Sciatic nerve (tissue), 2 donors: ENCODE measurements at regions not wholly inside any gene's neighbourhood (a gene's known extent, or its start where the extent isn't known, plus 50 kb on each side); places are given as distances from the start of the nearest gene placed in this dataset.
"Not testable (repeated sequence)": the region's sequence is repeated elsewhere in the genome, so short reads cannot be mapped to it uniquely, and the experiment has no call there.

Source experiments
- ATAC-seq: fragments of 200-7000 bp; cut with Tn5 transposase; one replicate; pipeline ENCODE4 v1.9.1; 2020; ENCODE audit warnings: mild to moderate bottlenecking, moderate library complexity
- DNase-seq: peaks from one replicate; pipeline ENCODE4 v3.0.0-alpha.2; 2020; ENCODE audit warnings: low spot score
- intact Hi-C: fragments of 100-400 bp; cut with DNase I; formaldehyde crosslinking; loops from one replicate; pipeline ENCODE4 v1.14.2; 2022
- donor health status: DM: no; HTN: no; CAD: no.
- donor health status: DM: no; HTN: no; CAD: no.

DNA sequence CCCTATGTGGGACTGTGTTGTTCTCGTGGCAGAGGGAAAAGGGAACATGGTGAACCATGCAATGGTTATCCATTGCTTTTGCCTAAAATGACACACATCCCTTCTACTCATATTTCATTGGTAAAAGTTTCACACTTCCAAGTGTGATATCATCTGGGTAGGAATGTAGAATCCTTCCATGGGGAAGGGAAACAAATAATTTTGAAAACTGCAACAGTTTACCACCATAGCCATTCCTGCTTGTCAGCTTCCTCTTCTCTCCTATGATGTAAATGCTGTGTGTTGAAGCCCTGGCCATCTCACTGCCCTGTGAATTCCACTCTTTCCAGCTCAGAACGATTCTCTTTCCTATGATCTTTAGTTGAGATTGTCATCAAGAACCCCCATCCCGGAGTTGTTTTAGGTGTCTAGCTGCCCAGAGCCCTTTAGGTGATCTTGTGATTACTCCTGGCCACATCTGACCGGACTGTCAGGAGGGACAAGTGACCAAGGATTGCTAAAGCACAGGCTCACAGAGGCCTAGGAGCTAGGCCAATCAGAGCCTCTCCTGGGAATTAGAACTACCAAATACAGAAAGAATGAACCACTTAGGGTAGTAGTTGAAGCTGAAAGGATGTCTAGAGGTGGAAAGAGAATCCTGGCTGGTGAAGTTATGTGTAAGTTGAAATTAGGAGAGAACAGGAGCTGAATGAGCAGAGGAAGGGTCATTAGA, 84.6 kb downstream of the VCPKMT start:
- DNase-seq, result no peak
- ATAC-seq, result peak; percentile 61
- intact Hi-C loops, result no loop called here

DNA sequence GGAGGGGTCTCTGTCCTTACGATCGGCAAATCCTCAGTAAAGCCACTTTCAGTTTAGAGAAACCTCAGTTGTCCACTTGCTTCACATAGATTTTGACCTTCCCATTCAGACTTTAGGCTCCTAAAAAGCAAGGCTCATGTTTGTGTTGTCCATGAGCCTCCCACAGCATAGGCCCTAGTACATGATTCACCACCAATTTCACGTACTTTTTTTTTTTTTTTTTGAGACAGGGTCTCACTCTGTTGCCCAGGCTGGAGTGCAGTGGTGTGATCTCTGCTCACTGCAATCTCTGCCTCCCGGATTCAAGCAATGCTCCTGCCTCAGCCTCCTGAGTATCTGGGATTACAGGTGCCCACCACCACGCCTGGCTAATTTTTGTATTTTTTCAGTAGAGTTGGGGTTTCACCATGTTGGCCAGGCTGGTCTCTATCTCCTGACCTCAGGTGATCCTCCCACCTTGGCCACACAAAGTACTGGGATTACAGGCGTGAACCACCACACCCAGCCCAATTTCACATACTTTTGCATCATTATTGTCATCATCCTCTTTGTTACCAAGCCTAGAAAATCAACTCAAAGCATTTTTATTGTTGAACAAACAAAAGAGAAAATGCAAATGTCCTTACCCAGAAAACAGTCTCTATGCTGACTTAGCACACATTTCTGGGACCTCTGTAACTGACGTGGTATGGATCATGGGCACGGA, 83.8 kb downstream of the VCPKMT start:
- intact Hi-C loops, ATAC-seq, DNase-seq: not testable (repeated sequence)

- peak; percentile 61 for ATAC-seq
- intact Hi-C loops, result no loop called here
- no peak for DNase-seq
Measured at GRCh38 chr14:50035214-50035613, 81.2 kb downstream of the VCPKMT start.

GRCh38 chr14:50036211-50036610, 80.2 kb downstream of the VCPKMT start:
- intact Hi-C loops, result no loop called here
- ATAC-seq, result no peak
- no peak for DNase-seq

DNA sequence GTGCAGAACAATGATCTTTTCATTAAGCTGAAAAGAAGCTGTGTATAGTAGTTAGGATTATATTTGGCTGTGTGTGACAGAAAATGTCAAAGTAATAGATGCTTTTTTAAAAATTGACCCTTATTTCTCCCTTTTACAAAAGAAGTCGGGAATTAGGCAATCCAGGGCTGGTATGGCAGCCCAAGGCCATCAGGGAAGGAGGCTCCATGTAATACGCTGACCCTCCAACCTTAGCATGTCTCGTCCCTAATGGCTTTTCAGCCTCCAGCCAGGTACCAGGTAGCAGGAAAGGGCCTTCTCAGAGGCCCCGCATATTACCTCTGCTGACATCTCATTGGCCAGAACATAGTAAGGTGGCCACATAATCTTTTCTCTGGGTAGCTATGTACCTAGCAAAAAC, 79.7 kb downstream of the VCPKMT start:
- DNase-seq (no peak), ATAC-seq (no peak)
- intact Hi-C loops, result no loop called here

- no peak for DNase-seq
- ATAC-seq, result no peak
- intact Hi-C loops, result no loop called here
Measured at GRCh38 chr14:50037240-50037639, 79.1 kb downstream of the VCPKMT start.

DNA sequence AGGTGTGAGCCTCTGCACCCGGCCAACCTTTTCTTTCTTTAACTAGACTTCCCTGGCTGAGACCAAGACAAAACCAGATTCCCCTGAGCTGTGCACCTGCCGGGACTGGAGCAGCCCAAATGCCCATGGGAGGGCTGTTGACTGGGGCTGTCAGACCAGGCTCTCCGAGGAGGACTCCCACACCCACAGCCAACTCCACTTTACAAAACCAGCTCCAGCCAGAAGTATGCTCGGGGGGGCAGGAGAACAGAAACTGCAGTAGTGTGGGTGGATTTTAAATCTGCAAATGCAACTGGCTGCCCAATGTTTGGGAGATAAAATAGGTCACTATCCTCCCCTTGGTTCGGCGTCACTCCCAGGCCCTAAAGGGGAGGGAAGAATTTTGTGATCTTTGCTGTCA, 78.5 kb downstream of the VCPKMT start:
- DNase-seq (no peak), ATAC-seq (peak; percentile 9)
- intact Hi-C loops, result no loop called here

DNA sequence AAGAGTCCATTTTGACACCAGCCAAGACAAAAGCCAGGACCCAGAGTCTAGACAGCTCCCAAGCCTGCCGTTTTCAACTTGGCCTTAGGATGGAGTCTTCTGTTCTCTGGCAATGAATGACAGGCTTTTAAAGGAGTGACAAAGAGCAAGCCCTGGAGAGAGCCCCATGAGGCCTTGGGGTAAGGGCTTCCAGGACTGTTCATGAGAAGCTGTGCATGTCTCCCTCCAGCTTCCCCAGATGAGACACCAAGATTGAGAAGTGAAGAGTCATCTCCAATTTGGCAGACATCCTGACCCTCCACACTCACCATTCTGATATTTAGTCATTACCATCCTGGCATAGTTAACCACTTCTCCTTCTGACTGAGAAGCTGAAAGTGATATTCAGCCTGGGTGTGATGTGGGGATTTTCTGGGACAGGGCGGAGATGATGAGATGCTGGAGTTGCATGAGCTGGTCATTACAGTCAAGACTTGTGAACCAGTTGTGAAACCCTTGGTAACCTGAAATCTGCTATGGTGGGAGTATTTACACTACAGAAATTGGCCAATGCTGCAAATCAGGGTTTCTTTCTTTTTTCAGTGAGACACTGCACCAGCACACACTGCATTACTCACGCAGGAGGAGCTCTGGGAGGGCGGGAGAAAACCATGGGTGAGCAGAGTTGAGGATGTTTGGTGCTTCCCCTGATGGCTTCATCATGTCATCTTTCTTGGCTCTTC, 77.8 kb downstream of the VCPKMT start:
- no peak for DNase-seq
- ATAC-seq, result peak; percentile 42
- intact Hi-C loops, result no loop called here

DNA sequence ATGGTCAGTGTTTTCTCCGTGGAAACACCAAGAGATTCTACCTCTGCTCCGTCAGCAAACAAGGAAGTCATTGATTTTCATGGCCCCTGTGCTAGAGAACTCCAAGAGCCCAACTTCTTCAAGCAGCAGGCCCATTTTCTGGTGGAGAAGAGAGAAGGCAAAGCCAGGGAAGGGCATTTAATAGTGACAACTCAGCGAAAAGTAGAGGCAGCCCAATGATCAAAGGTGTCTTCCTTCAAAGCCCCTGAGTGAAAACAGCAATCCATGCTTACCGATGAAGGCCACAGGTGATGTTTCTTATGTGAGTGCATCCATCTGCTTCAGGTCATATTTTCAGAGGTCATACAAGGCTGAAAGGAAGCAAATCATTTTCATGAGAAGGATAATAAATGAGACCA, 77.3 kb downstream of the VCPKMT start:
- ATAC-seq (no peak), DNase-seq (no peak)
- intact Hi-C loops, result no loop called here

DNA sequence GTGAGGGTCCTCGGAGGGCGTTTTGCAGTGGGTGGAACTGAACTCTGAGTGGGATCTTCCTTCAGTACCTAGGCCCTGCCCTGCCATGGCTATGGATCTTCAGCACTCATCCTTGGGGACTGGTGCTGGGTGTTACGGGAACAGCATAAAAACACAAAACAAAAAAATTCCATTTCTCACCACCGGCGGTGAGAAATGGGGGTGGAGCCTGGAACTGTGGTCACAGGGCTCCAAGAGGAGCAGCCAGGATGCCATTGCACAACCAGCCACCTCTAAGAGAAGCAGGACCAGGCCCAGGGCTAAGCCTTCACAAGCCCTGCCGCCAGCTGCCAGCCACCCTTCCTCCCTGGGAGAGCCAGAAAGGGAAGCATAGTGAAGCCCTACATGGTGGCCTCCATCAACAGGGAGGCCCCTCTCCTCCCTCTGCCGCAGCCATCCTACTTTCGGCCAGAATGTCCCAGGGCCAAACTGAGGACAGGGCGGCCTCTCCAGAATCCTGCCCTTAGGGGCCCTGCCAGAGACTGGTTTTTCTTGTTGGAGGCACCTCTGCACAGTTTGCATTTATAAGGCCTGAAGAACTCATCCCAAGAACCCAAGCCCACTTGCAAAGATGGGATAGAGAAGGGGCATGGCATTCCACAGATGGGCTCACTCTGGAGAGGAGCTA, 76.5 kb downstream of the VCPKMT start:
- intact Hi-C loops, result no loop called here
- no peak for DNase-seq
- ATAC-seq, result peak; percentile 29

- ATAC-seq (no peak), DNase-seq (no peak)
- intact Hi-C loops, result no loop called here
Measured at GRCh38 chr14:50040401-50040775, 76.0 kb downstream of the VCPKMT start.

GRCh38 chr14:50040895-50041465, 75.4 kb downstream of the VCPKMT start:
- no peak for ATAC-seq
- intact Hi-C loops, result no loop called here
- no peak for DNase-seq

- ATAC-seq (no peak), DNase-seq (no peak)
- intact Hi-C loops, result no loop called here
Measured at GRCh38 chr14:50041980-50042379, 74.4 kb downstream of the VCPKMT start.

GRCh38 chr14:50044042-50044651, 72.2 kb downstream of the VCPKMT start:
- DNase-seq (no peak), ATAC-seq (no peak)
- intact Hi-C loops, result no loop called here

DNA sequence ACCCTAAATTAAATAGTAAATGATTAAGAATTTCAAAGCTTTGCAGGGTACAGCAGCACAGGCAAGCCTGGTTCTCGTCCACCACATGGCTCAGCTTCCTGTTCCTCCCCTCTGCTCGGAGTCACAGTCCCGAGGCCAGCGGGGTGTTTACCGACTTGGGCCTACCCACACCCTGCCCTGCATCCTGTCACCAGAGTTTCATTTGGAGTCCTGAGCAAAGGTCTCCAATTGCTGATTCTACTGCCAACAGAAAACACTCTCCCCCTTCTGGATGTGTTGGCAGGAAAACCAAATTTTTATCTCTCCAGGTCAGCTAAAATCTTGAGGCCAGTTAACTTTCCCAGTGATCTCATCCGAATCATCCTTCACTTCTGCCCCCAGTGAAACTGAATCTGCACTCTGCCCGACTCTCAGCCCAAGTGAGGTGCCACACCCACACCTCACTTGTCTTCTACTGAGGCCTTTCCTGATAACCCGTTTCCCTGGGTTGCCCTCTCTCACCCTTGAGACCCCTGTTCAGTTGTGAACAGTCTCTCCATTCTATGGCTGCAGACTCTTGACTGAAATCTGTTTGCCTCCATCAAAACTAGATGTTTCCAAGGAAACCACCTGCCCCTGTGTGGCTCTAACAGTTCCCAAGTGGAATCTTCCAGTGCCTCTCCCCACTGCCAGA, 71.2 kb downstream of the VCPKMT start:
- DNase-seq (peak; percentile 80), ATAC-seq (peak; percentile 95)
- intact Hi-C loops, result no loop called here

- no peak for ATAC-seq
- DNase-seq, result no peak
- intact Hi-C loops, result no loop called here
Measured at GRCh38 chr14:50045837-50046236, 70.5 kb downstream of the VCPKMT start.

- peak; percentile 8 for ATAC-seq
- intact Hi-C loops, result no loop called here
Measured at GRCh38 chr14:50047274-50047676, 69.1 kb downstream of the VCPKMT start.

DNA sequence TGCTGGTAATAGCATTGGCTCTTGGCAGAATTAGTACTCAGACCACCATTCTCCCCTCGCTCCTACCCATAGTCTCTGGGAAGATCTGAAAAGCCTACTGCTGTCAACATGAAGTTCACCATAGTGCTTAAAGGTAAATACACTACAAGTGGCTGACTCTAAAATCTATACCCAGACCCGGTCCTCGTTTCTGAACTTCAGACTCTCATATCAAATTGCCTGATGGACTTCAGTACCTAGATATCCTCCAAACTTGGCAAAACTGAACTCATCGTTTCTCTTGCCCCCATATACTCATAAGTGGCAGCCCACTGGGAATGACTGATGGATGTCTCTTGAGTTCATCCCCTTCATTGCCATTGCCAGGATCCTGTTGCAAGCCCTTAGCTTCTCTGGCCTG, 67.3 kb downstream of the VCPKMT start:
- intact Hi-C loops, result no loop called here
- ATAC-seq, result no peak

More at GRCh38 chr14:50047274-50047676, 69.1 kb downstream of the VCPKMT start:
- no peak for DNase-seq

More for the DNA sequence above, 67.3 kb downstream of the VCPKMT start:
- no peak for DNase-seq
